GM21576 (cell line): ENCODE measurements at regions not wholly inside any gene's neighbourhood (a gene's known extent, or its start where the extent isn't known, plus 50 kb on each side); places are given as distances from the start of the nearest gene placed in this dataset.

Experiments
- ATAC-seq: cut with Tn5 transposase; IDR thresholded peaks from one replicate; pipeline ENCODE4 v1.9.1; 2021; ENCODE audit warnings: mild to moderate bottlenecking, moderate library complexity; ENCODE audit not compliant: unreplicated experiment

DNA sequence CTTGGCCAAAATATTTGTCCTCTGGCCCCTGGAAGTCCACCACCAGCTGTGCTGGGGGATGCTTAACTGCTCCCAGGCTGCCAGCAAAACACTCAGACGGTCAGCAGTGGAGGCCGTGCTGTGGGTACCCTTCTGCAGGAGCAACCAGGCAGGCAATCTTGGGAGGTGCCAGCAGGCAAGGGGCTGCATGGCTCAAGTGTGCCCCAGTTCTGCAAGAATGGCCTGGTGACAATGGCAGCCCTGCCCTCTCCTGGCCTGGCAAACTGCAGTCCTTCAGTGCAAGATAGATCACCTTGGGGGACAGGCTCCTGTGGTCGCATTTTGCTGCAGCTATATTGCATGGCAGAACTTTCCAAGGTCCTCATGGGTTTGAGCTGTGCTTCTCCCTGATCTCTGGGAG lies 728.3 kb downstream of the TMTC2 start:
- no peak for ATAC-seq

DNA sequence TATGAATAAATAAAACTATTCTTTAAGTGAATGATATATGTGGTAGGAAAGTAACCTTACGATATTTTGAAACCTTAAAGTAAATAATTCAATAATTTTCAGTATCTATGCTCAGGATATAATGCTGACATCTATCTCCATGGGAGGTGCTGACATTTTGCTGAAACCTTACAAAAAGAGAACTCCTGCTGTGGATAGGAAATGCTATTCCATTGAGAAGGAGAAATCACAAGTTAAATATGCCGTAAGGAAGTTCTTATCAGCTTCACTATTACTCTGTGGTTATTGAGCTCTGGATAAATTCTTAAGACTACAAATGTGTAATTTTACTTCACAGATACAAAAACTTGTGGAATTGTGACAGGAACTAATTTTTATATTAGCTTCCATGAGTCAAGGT lies 722.1 kb downstream of the TMTC2 start:
- no peak for ATAC-seq

DNA sequence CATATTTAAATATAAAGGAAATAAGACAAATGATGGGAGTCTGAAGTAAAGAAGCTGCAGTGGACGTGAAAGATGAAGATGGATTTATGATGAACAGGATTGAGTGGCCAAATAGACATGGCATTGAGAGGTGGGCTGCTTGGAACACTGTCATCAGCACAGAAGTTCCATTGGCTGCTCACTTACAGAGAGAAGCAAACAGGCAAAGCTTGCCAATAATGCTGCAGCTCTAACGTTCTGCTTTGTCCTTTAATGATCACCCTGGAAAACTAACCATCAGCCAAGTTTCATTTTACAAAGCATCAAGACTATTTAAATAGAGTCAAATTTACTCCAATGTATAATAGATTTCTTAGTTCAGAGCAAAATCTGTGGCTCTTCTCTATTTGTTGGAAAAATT lies 721.4 kb downstream of the TMTC2 start:
- ATAC-seq, result no peak

DNA sequence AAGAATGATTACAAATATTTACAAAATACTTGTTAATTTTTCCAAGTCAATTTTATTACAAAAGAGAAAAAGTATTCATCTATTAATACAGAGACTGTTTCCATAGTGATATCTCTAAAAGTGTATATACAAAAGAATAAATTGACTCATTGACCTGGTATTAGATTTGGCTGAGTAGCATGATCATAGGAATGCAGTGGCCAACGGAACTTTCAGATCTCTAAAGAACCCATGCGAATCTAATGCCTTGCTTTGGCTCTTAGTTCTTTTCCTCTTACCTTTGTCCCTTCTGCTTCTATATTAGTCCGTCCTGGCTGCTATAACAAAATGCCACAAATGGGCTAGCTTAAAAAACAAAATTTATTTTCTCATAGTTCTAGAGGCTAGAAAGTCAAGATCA lies 717.8 kb downstream of the TMTC2 start:
- no peak for ATAC-seq

DNA sequence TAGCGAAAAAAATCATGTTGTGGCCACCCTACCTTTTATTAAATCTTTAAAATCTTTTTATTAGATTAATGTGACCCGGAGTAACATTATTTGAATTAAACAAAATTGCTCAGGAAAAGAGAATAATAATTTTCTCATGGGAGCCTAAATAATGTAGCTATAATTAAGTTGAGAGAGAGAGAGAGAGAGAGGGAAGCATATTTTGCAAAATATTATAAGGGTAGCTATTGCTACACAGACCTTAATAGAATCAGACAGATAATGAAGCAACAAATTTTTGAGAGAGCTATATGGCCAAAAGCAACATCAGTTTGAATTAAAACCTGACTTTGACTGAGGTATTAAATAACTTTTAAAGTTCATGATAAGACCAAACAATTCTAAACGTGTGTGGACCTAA lies 703.5 kb downstream of the TMTC2 start:
- no peak for ATAC-seq

DNA sequence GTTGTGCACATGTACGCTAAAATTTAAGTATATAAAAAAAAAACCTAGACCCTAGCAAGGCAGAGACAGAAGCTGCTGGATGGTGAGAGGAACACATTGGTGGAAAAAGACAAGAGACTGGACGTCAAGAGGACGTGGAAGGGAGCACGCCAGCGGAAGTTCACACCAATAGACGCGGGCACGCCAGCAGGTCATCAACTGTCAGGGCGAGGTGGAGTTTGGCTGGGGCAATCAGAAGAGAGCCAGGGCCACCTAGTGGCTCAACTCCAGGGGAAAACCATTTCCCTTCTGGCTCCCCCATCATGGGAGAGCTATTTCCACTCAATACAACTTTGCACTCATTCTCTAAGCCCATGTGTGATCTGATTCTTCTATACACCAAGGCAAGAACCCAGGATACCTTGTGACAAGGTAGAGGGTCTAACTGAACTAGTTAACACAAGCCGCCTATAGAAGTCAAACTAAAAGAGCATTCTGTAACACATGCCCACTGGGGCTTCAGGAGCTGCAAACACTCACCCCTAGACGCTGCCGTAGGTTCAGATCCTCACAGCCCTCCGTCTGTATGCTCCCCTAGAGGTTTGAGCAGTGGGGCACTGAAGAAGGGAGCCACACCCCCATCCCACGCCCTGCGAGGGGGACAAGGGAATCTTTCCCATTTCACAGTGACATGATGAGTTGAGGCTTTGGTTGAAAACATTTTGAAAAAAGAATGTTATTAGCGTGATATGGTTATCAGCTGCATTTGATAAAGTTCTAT lies 702.7 kb downstream of the TMTC2 start:
- ATAC-seq, result no peak

DNA sequence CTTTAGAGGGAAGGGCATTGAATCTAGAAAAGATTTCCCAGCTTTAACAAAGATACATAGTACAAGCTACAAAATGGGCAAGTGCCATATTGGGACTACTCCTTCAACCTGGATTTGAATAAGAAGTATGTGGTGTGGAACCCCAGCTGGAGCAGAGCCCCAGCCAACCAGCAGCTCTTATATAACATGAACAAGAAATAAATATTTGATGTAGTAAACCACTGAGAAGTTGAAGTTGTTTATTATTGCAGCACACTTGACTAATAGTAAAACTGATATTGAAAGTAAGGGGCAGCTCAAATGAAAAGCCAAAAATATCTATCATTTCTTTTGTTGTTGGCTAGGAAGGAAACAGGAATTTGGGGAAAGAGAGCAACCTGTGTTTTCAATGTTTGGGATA lies 701.8 kb downstream of the TMTC2 start:
- no peak for ATAC-seq

DNA sequence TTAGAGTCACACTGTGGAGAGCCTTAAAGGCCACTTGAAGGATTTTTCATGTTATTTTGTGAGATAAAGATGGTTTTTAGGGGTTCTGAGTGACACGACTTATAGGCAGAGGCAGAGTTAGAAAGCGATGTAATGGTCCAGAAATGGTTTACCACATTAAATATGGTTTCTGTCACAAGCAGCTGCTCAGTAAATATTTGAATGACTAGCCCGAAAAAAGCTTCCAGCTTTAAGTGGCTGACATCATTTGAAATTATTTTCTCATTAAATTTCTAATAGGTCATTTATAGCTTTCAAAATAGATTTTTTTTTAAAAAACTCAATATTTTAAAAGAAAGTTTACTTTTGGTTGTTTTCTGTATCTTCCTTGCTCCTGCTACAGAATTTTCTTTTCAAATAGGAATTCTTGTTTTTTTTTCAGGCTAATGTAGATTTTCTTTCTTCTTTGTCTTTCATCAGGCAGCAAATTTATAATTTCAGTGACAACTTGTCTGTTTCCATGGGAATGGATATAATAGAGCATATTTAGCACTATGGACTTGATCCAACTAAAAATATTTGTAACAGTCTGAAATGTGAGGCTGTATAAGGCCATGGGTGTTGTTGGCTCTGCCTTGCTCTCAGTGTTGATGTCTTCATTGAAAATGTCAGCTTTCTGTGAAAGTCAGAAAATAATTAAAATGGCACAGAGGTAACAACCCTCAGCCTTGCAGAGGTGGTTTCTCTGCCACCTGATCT lies 700.0 kb downstream of the TMTC2 start:
- ATAC-seq, result no peak

DNA sequence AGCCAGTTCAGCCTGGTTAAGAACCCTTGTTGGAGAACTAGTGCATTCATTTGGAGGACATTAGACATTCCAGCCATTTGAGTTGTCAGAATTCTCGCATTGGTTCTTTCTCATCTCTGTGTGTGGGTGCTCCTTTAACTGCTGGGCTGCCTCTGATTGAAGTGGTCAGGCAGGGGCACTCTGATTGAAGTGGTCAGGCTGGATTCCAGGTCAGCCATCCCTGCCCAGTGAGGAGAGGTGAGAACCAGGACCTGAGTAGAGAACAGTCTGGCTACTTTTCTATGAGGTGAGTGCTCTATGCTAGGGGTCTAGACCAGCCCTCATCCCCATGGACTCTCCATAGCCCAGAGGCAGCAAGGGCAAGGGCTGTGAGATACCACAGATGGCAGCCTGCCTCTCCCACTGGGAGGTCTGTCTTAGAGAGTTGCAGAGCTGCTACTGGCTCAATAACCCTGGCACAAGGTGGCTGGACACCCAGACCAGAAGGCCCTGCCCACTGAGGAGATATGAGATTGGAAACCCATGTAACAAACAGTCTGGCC lies 691.6 kb downstream of the TMTC2 start:
- no peak for ATAC-seq

DNA sequence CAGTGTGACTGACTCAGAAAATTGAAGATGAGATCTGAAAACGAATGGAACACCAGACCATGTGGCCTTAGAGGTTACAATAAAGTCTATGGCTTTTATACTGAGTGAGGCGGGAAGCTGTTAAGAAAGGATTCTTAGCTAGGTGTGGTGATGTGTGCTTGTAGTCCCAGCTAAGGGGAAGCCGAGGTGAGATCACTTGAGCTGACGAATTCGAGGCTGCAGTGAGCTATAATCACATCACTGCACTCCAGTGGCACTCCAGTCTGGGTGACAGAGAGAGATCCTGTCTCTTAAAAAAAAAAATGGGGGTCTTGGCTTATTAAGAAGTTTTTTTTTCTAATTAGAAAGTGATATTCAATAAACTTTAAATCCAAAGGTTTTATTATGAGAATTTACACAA lies 678.6 kb downstream of the TMTC2 start:
- no peak for ATAC-seq

DNA sequence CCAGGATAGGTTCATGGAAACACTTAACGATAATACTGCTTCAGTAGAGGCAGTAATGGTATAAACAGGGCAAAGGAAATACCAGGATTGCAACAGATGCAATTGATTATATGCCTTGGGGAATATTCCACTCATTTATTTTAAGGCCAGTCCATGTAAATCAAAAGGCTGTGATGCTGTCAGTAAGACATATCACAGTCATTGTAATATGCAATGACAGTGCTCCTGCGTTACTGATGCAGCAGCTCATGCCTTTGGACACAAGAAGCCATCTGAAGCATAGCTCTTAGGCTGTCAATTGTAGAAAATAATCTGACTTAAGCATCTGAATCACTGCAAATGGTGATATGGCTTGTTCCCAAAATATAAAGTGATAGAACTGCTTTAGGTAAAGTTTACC lies 674.8 kb downstream of the TMTC2 start:
- ATAC-seq, result no peak

DNA sequence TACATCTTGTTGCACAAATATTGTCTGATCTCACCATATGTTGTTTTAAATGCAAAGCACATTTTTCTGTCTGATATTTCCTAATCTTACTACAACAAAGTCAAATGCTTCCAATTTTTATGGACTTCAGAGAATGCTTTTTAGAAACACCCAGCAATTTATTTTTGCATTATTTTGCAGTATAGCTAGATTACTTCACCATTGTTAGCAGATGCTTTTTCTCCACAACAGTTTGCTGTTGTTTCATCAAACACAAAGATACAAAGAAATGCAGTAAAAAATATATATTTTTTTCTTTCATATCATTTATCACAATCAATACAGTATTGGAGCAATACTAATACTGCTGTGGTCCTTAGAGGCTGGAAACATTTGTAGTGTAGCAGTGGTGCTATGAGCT lies 674.4 kb downstream of the TMTC2 start:
- no peak for ATAC-seq

DNA sequence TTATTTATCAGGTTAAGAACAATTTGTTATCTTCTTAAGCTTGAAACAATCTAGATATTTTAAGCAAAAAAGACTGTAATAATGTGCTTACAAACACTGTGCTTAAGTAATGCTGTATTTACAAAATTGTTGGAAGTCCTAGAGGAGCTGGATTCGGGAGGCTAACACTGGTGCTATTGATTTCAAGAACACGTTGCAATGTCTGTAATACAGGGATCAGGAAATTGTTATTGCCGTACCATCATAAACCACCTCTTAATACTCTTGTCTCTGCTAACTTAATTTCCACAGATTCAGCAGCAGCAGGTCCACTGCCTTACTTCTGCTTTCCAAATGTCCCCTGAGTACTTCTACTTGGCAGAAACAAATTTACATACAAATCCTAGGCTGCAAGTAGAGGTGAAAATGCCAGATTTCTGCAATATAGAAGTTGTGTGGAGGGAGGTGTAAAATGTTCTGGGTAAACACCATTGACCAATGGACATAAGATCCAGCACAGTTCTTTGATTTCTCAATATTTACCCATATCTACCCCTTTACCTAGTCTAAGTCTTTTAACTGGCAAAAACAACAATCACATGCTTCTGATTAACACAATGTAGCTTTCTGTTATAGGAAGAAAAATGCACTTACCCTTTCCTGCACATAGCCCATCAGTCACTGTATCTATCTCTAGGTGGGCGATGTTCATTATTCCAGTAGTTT lies 663.4 kb downstream of the TMTC2 start:
- no peak for ATAC-seq

DNA sequence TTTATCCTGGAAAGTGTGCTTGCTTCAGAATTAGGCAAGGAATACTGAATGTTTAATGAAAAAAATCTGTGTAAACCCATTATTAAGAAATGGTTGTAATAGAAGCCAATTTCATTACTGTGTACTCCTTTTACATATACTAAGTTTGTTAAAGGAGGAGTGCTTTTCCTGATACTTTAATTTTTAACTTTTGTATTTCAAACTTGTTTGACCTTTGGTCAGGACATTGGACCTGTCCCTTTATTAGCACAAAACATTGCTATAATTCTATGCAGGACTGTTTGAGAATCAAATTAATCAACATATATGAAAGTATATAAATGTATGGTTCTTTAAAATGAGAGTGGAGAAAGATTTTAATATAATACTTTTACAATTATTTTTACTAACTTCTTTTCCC lies 659.6 kb downstream of the TMTC2 start:
- ATAC-seq, result no peak

DNA sequence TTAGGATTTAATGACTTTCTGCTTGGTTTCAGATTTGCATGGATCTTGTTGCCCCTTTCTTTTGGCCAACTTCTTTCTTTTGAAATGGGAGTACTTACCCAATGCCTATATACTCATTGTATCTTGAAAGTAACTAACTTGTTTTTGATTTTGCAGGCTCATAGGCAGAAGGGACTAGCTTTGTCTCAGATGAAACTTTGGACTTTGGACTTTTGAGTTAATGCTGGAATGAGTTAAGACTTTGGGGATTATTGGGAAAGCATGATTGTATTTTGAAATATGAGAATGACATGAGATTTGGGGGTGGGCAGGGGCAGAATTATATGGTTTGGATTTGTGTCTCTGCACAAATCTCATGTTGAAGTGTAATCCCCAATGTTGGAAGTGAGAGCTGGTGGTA lies 657.1 kb downstream of the TMTC2 start:
- no peak for ATAC-seq

DNA sequence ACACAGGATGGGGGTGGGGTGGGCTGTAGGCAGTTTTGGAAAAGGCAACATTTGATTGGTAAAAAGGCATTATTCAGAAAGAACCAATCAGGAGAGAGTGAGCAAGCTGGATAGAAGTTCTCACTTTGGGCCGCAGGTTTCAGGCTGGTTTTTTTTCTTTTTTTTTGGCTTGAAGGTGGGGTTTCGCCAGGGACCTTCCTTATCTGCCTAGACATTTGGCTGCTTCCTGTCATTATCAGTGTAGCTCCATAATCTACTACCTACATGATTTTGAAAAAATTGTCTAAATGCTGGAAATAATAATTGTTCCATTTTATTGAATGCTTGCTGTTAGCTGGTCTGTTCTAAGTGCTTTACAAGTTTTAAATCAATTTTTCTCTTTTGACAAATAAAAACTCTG lies 649.0 kb downstream of the TMTC2 start:
- ATAC-seq, result no peak

DNA sequence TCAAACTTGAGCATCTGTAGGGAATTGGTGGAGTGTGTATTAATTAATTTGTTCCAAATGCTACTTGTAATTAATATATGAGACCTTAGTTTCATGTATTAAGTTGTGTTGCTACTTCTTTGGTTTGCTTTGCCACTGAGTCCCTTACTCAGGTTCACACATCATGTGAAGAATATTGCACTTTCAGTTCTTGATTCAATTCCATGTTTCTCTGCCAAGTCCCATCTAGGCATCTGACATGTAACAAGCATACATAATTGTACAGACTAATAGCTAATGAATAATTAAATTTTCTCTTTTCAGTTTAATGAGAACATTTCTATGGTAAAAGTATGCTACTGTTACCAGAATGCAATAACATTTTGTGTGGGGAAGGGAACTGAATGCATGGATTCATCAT lies 640.0 kb downstream of the TMTC2 start:
- no peak for ATAC-seq

DNA sequence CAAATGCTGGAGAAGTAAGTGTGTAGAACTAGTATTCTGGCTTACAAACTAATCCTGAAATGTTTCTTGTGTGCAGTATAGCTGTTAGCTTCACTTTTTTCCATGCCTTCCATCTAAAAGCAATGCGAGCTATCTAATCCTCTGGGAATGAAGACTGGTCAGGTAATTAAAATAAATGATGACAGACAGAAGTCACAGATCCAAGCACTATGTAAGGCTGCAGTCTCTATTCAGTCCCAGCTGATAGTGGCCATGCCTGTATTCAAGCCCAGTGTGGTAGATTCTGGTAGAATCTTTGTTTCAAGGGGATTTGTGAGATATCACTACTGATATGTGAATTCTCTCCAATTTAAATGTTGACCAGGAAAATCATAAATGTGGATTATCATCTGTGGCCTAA lies 637.2 kb downstream of the TMTC2 start:
- no peak for ATAC-seq

DNA sequence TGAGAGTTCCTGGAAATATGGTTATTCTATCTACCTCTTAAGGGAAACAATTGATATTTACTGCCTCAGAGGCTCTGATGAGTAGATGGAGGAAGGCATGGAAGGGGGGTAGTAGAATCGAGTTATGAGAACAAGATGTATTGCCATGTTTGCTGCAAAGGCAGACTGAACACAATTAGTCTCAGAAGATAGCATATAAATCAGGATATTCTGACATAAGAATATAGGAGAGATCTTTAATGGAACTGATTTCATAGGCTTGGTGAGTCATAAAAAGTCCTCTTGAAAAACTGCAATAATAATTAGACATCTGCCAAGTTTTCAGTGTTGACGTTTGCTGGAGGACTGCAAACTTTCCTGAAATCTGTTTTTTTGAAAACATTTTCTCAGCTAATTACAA lies 636.1 kb downstream of the TMTC2 start:
- ATAC-seq, result no peak

DNA sequence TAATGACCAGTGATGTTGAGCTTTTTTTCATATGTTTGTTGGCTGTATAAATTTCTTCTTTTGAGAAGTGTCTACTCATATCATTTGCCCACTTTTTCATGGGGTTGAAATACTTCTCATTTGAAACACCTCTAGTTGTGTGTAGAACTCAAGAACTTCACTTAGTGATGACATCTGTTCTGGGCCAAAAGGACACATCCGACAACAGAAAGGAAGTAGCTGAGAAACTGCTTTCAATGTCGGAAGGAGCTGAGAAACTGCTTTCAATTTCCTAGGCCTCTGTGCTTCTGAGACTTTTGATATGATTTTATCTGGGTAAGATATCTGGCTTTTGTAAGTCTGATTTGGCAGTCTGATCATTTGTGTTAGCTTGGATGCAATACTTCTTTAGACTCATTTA lies 635.3 kb downstream of the TMTC2 start:
- ATAC-seq, result no peak

DNA sequence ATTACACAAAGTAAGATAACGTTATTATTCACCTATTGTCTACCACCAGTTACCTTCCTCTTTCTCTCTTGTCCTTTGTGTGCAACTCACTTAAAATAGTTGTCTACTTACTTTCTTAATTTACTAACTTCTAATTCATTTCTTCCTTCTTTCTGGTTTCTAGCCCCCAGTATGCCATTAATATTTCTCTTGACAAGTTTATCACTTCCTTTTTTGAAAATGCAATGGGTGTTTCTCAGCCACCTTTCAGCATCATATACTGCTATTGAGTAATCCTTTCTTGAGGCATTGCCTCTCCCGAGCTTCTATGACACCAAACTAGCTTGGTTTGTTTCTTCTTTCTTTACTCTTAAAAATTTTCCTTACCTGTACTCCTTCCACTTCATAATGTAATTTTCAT lies 633.6 kb downstream of the TMTC2 start:
- no peak for ATAC-seq
